Muscle of arm (tissue), 1 donor: ENCODE measurements at regions not wholly inside any gene's neighbourhood (a gene's known extent, or its start where the extent isn't known, plus 50 kb on each side); places are given as distances from the start of the nearest gene placed in this dataset.
"Not testable (repeated sequence)": the region's sequence is repeated elsewhere in the genome, so short reads cannot be mapped to it uniquely, and the experiment has no call there.

Experiments
- DNase-seq: peaks from one replicate; pipeline ENCODE4 v3.0.0-alpha.2; 2013

DNA sequence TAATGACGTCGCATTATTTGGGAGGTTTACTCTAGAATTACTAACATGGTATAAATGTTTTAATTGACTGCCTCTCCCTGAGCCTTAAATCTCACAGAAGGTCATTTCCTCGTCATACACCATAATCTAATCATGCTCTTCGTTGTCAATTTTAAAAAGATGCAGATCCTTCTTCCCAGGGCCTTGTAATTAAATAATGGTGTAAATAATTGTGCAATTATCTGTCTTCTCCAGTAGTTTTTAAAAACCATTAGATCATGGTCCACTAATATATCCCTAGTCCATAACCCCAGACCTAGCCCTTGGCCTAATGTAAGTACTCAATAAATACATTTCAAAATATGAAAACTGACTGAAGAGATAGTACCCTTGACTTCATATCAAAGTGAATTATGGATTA is 181.5 kb upstream of the GNAI1 start:
- no peak for DNase-seq

- no peak for DNase-seq
Measured at GRCh38 chr7:79952399-79952798, 182.2 kb upstream of the GNAI1 start.

DNA sequence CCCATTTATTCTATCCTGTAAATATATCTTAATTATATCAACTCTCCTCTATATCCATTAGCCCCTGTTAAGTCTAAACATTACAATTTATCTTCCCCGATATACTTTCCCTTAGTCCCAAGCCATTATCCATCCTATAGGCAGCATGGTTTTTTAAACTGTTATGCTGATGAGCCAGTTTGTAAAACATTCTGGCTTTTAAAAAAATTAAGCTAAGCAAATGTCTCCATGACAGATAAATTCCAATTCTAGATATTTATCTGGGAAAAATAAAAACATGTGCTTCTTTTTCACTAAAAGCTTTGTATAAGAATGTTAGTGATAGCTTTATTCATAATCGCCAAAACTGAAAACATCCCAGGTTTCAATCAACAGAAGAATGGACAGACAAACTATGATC is 183.2 kb upstream of the GNAI1 start:
- DNase-seq: no peak

GRCh38 chr7:79949778-79950177 is 184.9 kb upstream of the GNAI1 start:
- DNase-seq: no peak

DNA sequence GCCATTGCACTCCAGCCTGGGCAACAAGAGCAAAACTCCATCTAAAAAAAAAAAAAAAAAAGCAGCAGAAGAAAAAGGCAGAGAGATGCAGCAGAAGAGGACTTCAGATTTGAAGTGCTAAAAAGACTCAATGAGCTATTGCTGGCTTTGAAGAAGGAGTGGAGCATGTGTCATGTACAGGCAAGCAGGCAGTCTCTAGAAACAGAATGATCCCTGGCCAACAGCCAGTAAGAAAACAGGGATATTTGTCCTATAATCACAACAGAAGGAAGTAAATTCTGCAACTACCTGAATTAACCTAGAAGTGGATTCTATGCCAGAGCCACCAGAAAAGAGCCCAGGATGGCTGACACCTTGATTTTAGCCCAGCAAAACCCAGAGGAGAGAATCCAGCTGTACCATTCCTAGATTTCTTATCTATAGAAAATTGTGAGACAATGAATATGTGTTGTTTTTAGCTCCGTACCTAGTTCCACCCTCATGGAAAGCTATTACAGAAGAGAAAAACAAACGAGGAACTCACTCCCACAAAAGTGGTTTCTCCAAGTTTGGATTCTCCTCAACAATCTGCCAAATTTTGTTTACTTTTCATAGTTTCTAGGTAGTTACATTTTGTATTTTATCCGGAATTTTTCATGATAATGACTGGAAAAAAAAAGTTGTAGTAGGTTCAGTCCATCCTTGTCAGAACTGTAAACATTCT is 198.2 kb upstream of the GNAI1 start:
- no peak for DNase-seq

- no peak for DNase-seq
Measured at GRCh38 chr7:79934727-79935126, 199.9 kb upstream of the GNAI1 start.

DNA sequence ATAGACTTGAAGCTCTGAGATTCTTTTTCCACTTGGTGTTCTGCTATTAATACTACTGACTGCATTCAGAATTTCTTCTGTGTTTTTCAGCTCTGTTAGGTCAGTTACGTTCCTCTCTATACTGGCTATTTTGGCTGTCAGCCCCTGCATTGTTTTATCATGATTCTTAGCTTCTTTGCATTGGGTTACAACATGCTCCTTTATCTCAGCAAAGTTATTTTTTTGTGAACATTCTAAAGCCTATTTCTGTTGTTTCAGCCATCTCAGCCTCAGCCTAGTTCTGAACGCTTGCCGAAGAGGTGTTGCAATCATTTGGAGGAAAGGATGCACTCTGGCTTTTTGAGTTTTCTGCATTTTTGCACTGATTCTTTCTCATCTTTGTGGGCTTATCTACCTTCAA is 201.5 kb upstream of the GNAI1 start:
- no peak for DNase-seq

DNA sequence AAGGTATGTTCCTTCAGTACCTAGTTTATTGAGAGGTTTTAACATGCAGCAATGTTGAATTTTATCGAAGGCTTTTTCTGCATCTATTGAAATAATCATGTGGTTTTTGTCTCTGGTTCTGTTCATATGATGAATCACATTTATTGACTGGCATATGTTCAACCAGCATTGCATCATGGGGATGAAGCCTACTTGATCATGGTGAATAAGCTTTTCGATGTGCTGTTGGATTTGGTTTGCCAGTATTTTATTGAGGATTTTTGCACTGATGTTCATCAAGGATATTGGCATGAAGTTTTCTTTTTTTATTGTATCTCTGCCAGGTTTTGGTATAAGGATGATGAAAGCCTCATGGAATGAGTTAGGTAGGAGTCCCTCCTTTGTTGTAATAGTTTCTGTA is 204.0 kb upstream of the GNAI1 start:
- DNase-seq: no peak

GRCh38 chr7:79927116-79927515 is 207.5 kb upstream of the GNAI1 start:
- no peak for DNase-seq

GRCh38 chr7:79923953-79924352 is 210.7 kb upstream of the GNAI1 start:
- no peak for DNase-seq

DNA sequence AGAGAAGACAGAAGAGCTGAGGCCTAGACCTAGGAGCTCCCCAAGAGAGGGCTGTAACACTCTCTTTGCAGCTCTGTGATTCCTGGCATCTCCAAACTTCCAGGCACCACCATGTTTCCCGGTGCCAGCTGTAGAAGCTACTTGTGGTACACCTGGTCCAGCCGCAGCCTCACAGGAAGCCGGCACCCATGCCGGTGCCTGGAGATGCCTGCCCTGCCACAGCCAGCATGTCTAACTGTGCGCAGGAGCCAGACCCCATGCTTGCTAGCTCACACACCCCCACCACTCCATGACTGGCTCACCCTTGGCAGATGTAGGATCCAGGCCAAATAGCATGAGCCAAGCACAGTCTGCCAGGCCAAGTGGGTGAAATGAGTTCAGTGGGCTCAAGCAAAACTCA is 211.7 kb upstream of the GNAI1 start:
- no peak for DNase-seq

- DNase-seq: no peak
Measured at GRCh38 chr7:79921976-79922375, 212.7 kb upstream of the GNAI1 start.

GRCh38 chr7:79918632-79919031 is 216.0 kb upstream of the GNAI1 start:
- DNase-seq: not testable (repeated sequence)

DNA sequence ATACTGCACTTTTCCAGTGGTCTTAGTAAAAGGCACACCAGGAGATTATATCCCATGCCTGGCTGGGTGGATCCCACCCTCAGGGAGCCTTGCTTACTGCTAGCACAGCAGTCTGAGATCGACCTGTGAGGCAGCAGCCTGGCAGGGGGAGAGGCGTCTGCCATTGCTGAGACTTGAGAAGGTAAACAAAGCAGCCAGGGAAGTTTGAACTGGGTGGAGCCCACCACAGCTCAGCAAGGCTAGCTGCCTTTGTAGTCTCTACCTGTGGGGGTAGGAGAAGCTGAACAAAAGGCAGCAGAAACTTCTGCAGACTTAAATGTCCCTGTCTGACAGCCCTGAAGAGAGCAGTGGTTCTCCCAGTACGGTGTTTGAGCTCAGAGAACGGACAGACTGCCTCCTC is 219.3 kb upstream of the GNAI1 start:
- DNase-seq: not testable (repeated sequence)

DNA sequence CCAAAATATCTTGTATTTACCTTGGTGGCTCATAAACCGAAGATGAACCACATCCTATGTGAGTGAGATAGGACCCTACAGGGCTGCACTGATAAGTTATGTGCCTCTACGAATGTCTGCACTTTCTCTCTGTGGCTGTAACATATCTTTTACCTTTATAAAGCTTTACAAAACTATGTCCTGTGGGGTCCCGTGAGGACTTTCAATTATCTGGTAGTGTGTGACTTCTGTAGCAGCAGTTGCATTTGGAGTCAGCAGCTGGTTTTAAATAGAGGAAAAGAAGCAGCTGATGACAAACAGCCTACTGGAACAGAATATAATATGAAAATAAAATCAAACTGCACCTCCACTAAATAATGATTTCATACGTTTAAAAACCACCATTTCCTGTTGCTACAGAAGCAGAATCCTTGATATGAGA is 222.4 kb upstream of the GNAI1 start:
- no peak for DNase-seq

- DNase-seq: no peak
Measured at GRCh38 chr7:79911420-79911819, 223.2 kb upstream of the GNAI1 start.

- DNase-seq: no peak
Measured at GRCh38 chr7:79909176-79909575, 225.5 kb upstream of the GNAI1 start.

- DNase-seq: no peak
Measured at GRCh38 chr7:79897166-79897565, 237.5 kb upstream of the GNAI1 start.

GRCh38 chr7:79893991-79894390 is 240.6 kb upstream of the GNAI1 start:
- DNase-seq: no peak

DNA sequence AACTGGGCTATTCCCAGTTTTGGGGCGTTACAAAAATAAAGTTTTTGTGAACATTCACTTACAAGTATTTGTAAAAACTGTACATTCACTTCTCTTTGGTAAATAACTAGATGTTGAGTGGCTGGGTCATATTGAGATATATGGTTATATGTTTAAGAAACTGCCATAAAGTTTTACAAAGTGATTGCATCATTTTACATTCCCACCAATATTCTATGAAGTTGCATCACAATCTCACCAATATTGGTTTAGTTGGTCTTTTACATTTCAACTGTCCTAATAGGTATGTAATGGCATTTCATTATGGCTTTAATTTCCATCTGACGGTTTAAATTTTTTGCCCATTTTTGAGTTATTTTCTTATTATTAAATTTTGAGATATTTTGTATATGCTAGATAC is 251.7 kb upstream of the GNAI1 start:
- DNase-seq: no peak

- no peak for DNase-seq
Measured at GRCh38 chr7:79880312-79880711, 254.3 kb upstream of the GNAI1 start.

GRCh38 chr7:79877874-79878465 is 256.7 kb upstream of the GNAI1 start:
- no peak for DNase-seq

- DNase-seq: no peak
Measured at GRCh38 chr7:79876848-79877252, 257.8 kb upstream of the GNAI1 start.

- no peak for DNase-seq
Measured at GRCh38 chr7:79874797-79875196, 259.8 kb upstream of the GNAI1 start.
